GM23338 (cell line): ENCODE measurements at regions not wholly inside any gene's neighbourhood (a gene's known extent, or its start where the extent isn't known, plus 50 kb on each side); places are given as distances from the start of the nearest gene placed in this dataset.

Experiments
- CREB1 ChIP-seq: fragments of 250-450 bp; sonication (Bioruptor Pico); IDR thresholded peaks from 2 replicates; pipeline ENCODE4 v1.5.0; 2020; ENCODE audit warnings: low read depth, mild to moderate bottlenecking, moderate library complexity
- EZH2 ChIP-seq: fragments of 200-600 bp; sonication (generic); IDR thresholded peaks from one replicate; pipeline ENCODE4 v1.8.0; 2017; ENCODE audit warnings: antibody characterized with exemption, mild to moderate bottlenecking, low read depth; ENCODE audit not compliant: unreplicated experiment
- EZH2phosphoT487 ChIP-seq: fragments of 200-600 bp; sonication (generic); IDR thresholded peaks from one replicate; pipeline ENCODE4 v1.8.1; 2018; ENCODE audit warnings: antibody characterized with exemption; ENCODE audit not compliant: unreplicated experiment
- JUNB ChIP-seq: IDR thresholded peaks from one replicate; pipeline ENCODE4 v1.6.1; 2016; ENCODE audit warnings: antibody characterized with exemption; ENCODE audit not compliant: unreplicated experiment
- NANOG ChIP-seq: IDR thresholded peaks from 2 replicates; pipeline ENCODE4 v1.6.1; 2016; ENCODE audit warnings: antibody characterized with exemption, borderline replicate concordance
- POLR2AphosphoS5 ChIP-seq: IDR thresholded peaks from 2 replicates; pipeline ENCODE4 v1.6.1; 2016; ENCODE audit warnings: antibody characterized with exemption, low read depth
- STAT1 ChIP-seq: IDR thresholded peaks from one replicate; pipeline ENCODE4 v1.6.1; 2016; ENCODE audit warnings: antibody characterized with exemption; ENCODE audit not compliant: unreplicated experiment
- ZNF114 ChIP-seq: fragments of 250-450 bp; sonication (Bioruptor Pico); IDR thresholded peaks from 2 replicates; pipeline ENCODE4 v1.5.0; 2020; ENCODE audit warnings: mild to moderate bottlenecking, moderate library complexity
- ZNF331 ChIP-seq: fragments of 250-450 bp; sonication (Bioruptor Pico); IDR thresholded peaks from 2 replicates; pipeline ENCODE4 v1.5.0; 2020; ENCODE audit warnings: low read depth, mild to moderate bottlenecking, moderate library complexity
- TF ChIP-seq, protein P1 (sequence below), 2 experiments: fragments of 200-600 bp in 1 of 2; sonication (generic) in 1 of 2; conservative IDR thresholded peaks; 2 replicates each; pipeline versions ENCODE4 v1.5.1 to v1.6.1; 2016 to 2017; ENCODE audit warnings: antibody characterized with exemption in 2 of 2, low read depth in 2 of 2, mild to moderate bottlenecking in 2 of 2, moderate library complexity in 1 of 2
- TF ChIP-seq, protein P2 (sequence below): IDR thresholded peaks from one replicate; pipeline ENCODE4 v1.6.1; 2018; ENCODE audit warnings: antibody characterized with exemption; ENCODE audit not compliant: unreplicated experiment
- TF ChIP-seq, protein P3 (sequence below): IDR thresholded peaks from 2 replicates; pipeline ENCODE4 v1.6.1; 2016; ENCODE audit warnings: antibody characterized with exemption
- TF ChIP-seq, protein P4 (sequence below): fragments of 250-450 bp; sonication (Bioruptor Pico); IDR thresholded peaks from 2 replicates; pipeline ENCODE4 v1.5.0; 2020; ENCODE audit warnings: mild to moderate bottlenecking, moderate library complexity

DNA sequence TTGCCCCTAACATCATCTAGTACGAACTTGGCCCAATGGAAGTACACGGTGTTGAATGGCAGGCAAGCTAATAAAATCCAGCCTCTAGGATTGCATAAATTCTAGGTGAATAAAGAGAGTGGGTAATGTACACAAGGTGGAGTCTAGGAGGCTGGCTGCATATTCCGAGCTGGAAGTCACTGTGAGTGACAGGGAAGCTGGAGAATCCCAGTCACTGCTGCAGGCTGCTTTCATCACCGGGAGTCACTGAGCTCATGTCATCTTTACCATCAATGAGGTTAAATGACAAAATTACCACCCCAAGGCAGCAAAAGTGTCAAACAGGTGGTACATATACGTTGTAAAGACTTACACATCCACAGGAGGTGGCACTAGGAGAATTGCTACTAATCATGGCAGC, 91.3 kb upstream of the HMHB1 start:
- TF ChIP-seq, protein P1, sequence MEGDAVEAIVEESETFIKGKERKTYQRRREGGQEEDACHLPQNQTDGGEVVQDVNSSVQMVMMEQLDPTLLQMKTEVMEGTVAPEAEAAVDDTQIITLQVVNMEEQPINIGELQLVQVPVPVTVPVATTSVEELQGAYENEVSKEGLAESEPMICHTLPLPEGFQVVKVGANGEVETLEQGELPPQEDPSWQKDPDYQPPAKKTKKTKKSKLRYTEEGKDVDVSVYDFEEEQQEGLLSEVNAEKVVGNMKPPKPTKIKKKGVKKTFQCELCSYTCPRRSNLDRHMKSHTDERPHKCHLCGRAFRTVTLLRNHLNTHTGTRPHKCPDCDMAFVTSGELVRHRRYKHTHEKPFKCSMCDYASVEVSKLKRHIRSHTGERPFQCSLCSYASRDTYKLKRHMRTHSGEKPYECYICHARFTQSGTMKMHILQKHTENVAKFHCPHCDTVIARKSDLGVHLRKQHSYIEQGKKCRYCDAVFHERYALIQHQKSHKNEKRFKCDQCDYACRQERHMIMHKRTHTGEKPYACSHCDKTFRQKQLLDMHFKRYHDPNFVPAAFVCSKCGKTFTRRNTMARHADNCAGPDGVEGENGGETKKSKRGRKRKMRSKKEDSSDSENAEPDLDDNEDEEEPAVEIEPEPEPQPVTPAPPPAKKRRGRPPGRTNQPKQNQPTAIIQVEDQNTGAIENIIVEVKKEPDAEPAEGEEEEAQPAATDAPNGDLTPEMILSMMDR (conservative IDR thresholded peaks at IDR 0.05; ENCODE audit: low read depth in 2 of 2), result no peak
- TF ChIP-seq POLR2AphosphoS5 (no peak), EZH2 (no peak), EZH2phosphoT487 (no peak), CREB1 (CRISPR knock-in tag) (no peak), JUNB (no peak), ZNF331 (CRISPR knock-in tag) (no peak), NANOG (no peak), ZNF114 (CRISPR knock-in tag) (no peak), STAT1 (no peak)
- TF ChIP-seq, protein P2, sequence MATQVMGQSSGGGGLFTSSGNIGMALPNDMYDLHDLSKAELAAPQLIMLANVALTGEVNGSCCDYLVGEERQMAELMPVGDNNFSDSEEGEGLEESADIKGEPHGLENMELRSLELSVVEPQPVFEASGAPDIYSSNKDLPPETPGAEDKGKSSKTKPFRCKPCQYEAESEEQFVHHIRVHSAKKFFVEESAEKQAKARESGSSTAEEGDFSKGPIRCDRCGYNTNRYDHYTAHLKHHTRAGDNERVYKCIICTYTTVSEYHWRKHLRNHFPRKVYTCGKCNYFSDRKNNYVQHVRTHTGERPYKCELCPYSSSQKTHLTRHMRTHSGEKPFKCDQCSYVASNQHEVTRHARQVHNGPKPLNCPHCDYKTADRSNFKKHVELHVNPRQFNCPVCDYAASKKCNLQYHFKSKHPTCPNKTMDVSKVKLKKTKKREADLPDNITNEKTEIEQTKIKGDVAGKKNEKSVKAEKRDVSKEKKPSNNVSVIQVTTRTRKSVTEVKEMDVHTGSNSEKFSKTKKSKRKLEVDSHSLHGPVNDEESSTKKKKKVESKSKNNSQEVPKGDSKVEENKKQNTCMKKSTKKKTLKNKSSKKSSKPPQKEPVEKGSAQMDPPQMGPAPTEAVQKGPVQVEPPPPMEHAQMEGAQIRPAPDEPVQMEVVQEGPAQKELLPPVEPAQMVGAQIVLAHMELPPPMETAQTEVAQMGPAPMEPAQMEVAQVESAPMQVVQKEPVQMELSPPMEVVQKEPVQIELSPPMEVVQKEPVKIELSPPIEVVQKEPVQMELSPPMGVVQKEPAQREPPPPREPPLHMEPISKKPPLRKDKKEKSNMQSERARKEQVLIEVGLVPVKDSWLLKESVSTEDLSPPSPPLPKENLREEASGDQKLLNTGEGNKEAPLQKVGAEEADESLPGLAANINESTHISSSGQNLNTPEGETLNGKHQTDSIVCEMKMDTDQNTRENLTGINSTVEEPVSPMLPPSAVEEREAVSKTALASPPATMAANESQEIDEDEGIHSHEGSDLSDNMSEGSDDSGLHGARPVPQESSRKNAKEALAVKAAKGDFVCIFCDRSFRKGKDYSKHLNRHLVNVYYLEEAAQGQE, result no peak
- TF ChIP-seq, protein P3, sequence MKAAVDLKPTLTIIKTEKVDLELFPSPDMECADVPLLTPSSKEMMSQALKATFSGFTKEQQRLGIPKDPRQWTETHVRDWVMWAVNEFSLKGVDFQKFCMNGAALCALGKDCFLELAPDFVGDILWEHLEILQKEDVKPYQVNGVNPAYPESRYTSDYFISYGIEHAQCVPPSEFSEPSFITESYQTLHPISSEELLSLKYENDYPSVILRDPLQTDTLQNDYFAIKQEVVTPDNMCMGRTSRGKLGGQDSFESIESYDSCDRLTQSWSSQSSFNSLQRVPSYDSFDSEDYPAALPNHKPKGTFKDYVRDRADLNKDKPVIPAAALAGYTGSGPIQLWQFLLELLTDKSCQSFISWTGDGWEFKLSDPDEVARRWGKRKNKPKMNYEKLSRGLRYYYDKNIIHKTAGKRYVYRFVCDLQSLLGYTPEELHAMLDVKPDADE, result no peak
- TF ChIP-seq, protein P4, sequence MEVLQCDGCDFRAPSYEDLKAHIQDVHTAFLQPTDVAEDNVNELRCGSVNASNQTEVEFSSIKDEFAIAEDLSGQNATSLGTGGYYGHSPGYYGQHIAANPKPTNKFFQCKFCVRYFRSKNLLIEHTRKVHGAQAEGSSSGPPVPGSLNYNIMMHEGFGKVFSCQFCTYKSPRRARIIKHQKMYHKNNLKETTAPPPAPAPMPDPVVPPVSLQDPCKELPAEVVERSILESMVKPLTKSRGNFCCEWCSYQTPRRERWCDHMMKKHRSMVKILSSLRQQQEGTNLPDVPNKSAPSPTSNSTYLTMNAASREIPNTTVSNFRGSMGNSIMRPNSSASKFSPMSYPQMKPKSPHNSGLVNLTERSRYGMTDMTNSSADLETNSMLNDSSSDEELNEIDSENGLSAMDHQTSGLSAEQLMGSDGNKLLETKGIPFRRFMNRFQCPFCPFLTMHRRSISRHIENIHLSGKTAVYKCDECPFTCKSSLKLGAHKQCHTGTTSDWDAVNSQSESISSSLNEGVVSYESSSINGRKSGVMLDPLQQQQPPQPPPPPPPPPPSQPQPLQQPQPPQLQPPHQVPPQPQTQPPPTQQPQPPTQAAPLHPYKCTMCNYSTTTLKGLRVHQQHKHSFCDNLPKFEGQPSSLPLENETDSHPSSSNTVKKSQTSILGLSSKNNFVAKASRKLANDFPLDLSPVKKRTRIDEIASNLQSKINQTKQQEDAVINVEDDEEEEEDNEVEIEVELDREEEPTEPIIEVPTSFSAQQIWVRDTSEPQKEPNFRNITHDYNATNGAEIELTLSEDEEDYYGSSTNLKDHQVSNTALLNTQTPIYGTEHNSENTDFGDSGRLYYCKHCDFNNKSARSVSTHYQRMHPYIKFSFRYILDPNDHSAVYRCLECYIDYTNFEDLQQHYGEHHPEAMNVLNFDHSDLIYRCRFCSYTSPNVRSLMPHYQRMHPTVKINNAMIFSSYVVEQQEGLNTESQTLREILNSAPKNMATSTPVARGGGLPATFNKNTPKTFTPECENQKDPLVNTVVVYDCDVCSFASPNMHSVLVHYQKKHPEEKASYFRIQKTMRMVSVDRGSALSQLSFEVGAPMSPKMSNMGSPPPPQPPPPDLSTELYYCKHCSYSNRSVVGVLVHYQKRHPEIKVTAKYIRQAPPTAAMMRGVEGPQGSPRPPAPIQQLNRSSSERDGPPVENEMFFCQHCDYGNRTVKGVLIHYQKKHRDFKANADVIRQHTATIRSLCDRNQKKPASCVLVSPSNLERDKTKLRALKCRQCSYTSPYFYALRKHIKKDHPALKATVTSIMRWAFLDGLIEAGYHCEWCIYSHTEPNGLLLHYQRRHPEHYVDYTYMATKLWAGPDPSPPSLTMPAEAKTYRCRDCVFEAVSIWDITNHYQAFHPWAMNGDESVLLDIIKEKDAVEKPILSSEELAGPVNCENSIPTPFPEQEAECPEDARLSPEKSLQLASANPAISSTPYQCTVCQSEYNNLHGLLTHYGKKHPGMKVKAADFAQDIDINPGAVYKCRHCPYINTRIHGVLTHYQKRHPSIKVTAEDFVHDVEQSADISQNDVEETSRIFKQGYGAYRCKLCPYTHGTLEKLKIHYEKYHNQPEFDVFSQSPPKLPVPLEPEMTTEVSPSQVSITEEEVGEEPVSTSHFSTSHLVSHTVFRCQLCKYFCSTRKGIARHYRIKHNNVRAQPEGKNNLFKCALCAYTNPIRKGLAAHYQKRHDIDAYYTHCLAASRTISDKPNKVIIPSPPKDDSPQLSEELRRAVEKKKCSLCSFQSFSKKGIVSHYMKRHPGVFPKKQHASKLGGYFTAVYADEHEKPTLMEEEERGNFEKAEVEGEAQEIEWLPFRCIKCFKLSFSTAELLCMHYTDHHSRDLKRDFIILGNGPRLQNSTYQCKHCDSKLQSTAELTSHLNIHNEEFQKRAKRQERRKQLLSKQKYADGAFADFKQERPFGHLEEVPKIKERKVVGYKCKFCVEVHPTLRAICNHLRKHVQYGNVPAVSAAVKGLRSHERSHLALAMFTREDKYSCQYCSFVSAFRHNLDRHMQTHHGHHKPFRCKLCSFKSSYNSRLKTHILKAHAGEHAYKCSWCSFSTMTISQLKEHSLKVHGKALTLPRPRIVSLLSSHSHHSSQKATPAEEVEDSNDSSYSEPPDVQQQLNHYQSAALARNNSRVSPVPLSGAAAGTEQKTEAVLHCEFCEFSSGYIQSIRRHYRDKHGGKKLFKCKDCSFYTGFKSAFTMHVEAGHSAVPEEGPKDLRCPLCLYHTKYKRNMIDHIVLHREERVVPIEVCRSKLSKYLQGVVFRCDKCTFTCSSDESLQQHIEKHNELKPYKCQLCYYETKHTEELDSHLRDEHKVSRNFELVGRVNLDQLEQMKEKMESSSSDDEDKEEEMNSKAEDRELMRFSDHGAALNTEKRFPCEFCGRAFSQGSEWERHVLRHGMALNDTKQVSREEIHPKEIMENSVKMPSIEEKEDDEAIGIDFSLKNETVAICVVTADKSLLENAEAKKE (CRISPR knock-in tag), result no peak
